GM12878 (cell line): ENCODE measurements at regions not wholly inside any gene's neighbourhood (a gene's known extent, or its start where the extent isn't known, plus 50 kb on each side); places are given as distances from the start of the nearest gene placed in this dataset.

ENCODE experiments used
- ATAC-seq: fragments of 200-7000 bp; cut with Tn5 transposase; 3 replicates; pipeline ENCODE4 v1.9.1; 2020; ENCODE audit warnings: mild to moderate bottlenecking, moderate library complexity
- BruUV-seq: library from RNA; stranded (reverse); fragments of 400-500 nt; replicated peaks from 2 replicates; lab custom pipeline; 2021; lab: Mats Ljungman, UMichigan
- CTCF ChIA-PET: fragments of 300-600 bp; sonication (Branson Sonifier 250); formaldehyde crosslinking; extraction: SDS; loops from one replicate; lab custom pipeline; 2021; ENCODE audit warnings: inconsistent platforms; lab: Yijun Ruan, JAX
- POLR2A ChIA-PET: fragments of 350-600 bp; formaldehyde crosslinking; extraction: SDS; loops from one replicate; lab custom pipeline; 2021; ENCODE audit warnings: inconsistent platforms; lab: Charles Lee
- RAD21 ChIA-PET: fragments of 300-600 bp; sonication (Branson Sonifier 250); formaldehyde crosslinking; loops from one replicate; lab custom pipeline; 2023; ENCODE audit warnings: antibody characterized with exemption; ENCODE audit not compliant: unreplicated experiment; lab: Charles Lee
- SMC1A ChIA-PET: fragments of 300-600 bp; sonication (Branson Sonifier 250); formaldehyde crosslinking; loops from one replicate; lab custom pipeline; 2023; ENCODE audit not compliant: unreplicated experiment, uncharacterized antibody; lab: Charles Lee
- DNase-seq: peaks from one replicate; pipeline ENCODE4 v3.0.0-alpha.2; 2011; ENCODE audit warnings: low read depth, low spot score
- FAIRE-seq: peaks from 3 replicates; lab custom pipeline; 2011; peaks lifted over from hg19 to GRCh38; lab: Jason Lieb, UNC
- H2AFZ ChIP-seq: 2 replicates; pipeline ENCODE4 v1.6.0; 2011; ENCODE audit warnings: low read depth, low read length, control low read depth; ENCODE audit not compliant: control insufficient read depth
- H3K27ac ChIP-seq: 2 replicates; pipeline ENCODE4 v1.5.1; 2011; ENCODE audit warnings: control low read depth; ENCODE audit not compliant: control insufficient read depth, insufficient read depth
- H3K27me3 ChIP-seq, 2 experiments: replicated peaks in 1 of 2; 2 replicates each; pipeline versions ENCODE4 v1.6.0 to v1.6.1; 2011; ENCODE audit warnings: low read length in 1 of 2; ENCODE audit not compliant: control insufficient read depth in 2 of 2, insufficient read depth in 2 of 2
- H3K36me3 ChIP-seq, 2 experiments: 2 replicates each; pipeline ENCODE4 v1.5.1; 2011; ENCODE audit warnings: low read length in 1 of 2; ENCODE audit not compliant: control insufficient read depth in 2 of 2, insufficient read depth in 2 of 2
- H3K4me1 ChIP-seq: 2 replicates; pipeline ENCODE4 v1.6.1; 2011; ENCODE audit warnings: mild to moderate bottlenecking, low read length, moderate library complexity, mixed read lengths; ENCODE audit not compliant: control insufficient read depth, insufficient read depth
- H3K4me2 ChIP-seq: 2 replicates; pipeline ENCODE4 v1.6.0; 2011; ENCODE audit warnings: control low read depth; ENCODE audit not compliant: control insufficient read depth, insufficient read depth
- H3K4me3 ChIP-seq: fragments of 200-600 bp; sonication (generic); 2 replicates; pipeline ENCODE4 v1.5.1; 2016
- H3K79me2 ChIP-seq: 2 replicates; pipeline ENCODE4 v1.6.0; 2011; ENCODE audit warnings: low read length; ENCODE audit not compliant: control insufficient read depth, insufficient read depth
- H3K9ac ChIP-seq: 2 replicates; pipeline ENCODE4 v1.8.0; 2011; ENCODE audit warnings: low read length, control low read depth, mixed read lengths; ENCODE audit not compliant: control insufficient read depth, insufficient read depth
- H3K9me3 ChIP-seq: replicated peaks from 3 replicates; pipeline ENCODE4 v1.5.1; 2011; ENCODE audit warnings: mild to moderate bottlenecking, low read length; ENCODE audit not compliant: control insufficient read depth, insufficient read depth
- H4K20me1 ChIP-seq: 2 replicates; pipeline ENCODE4 v1.6.0; 2011; ENCODE audit not compliant: control insufficient read depth, insufficient read depth
- RCOR1 ChIP-seq: conservative IDR thresholded peaks from 2 replicates; pipeline ENCODE4 v1.6.1; 2012; ENCODE audit warnings: low read depth, low read length, improper control_type of control experiment
- SMC3 ChIP-seq: IDR thresholded peaks from 2 replicates; pipeline ENCODE4 v1.6.1; 2011; ENCODE audit warnings: low read length, improper control_type of control experiment, borderline replicate concordance
- TAF1 ChIP-seq: IDR thresholded peaks from 2 replicates; pipeline ENCODE4 v1.6.1; 2011; ENCODE audit warnings: mild to moderate bottlenecking, low read depth, low read length, borderline replicate concordance
- WGBS: methylation state at CpG from one replicate; pipeline ENCODE4 v1.1.6; 2016; ENCODE audit warnings: low lambda C conversion rate; ENCODE audit not compliant: insufficient replicate concordance, insufficient coverage; ENCODE audit errors: missing lambda C conversion rate; 5-methylcytosine and 5-hydroxymethylcytosine counted together
- in situ Hi-C: fragments of 300-500 bp; cut with MboI; formaldehyde crosslinking; loops from 9 replicates; pipeline ENCODE4 v1.14.3; 2018; ENCODE audit warnings: mixed read lengths
- intact Hi-C: fragments of 100-400 bp; cut with micrococcal nuclease; formaldehyde crosslinking; loops from one replicate; pipeline ENCODE4 v1.14.2; 2022; ENCODE audit not compliant: unreplicated experiment
- TF ChIP-seq, protein P1 (sequence below): IDR thresholded peaks from 2 replicates; pipeline ENCODE4 v1.6.1; 2012; ENCODE audit warnings: mild to moderate bottlenecking, low read depth, low read length
- TF ChIP-seq, protein P2 (sequence below): fragments of 450-650 bp; IDR thresholded peaks from 2 replicates; pipeline ENCODE4 v1.6.1; 2018; ENCODE audit warnings: mild to moderate bottlenecking, low read depth, moderate library complexity; ENCODE audit not compliant: partially characterized antibody

DNA sequence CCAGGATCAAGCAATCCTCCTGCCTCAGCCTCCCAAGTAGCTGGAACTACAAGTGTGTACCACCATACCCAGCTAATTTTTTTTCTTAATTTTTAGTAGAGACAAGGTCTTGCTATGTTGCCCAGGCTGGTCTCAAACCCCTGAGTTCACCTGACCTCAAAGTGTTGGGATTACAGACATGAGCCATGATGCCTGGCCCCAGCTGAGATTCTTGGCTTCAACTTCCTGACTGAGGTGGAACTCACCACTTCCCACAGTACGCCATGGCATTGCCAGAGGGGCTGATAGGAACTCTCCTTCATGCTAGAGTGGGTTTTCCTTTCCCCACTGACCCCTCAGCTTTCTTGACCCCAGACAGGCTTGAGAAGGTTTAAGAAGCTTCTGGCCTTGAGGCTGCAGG lies 251.0 kb upstream of the CSF3R start:
- H3K4me3 ChIP-seq = no peak overlapping the region
- H3K9me3 ChIP-seq = no peaks in the 10 kb centered on the region
- SMC1A ChIA-PET = no interaction called here
- no peak overlapping the region for H3K27ac ChIP-seq
- POLR2A ChIA-PET = no interaction called here
- no TSS peak for BruUV-seq
- RAD21 ChIA-PET = no interaction called here
- no peak overlapping the region for H3K4me2 ChIP-seq
- CTCF ChIA-PET = interaction anchor here (0.6 to 1.3 kb wide), 2 partner anchors 83 to 157 kb away, joined by 3 read pairs; no protein-coding TSS in a partner anchor
- ATAC-seq (no peak), FAIRE-seq (no peak), DNase-seq (no peak)
- H3K36me3 ChIP-seq = no peaks in the 10 kb centered on the region
- peaks cover 1 to 2% of the 10 kb centered on the region in 2 experiments for H3K27me3 ChIP-seq
- H3K79me2 ChIP-seq = no peaks in the 10 kb centered on the region
- in situ Hi-C loops (no loop called here), intact Hi-C loops (no loop called here)
- no peak overlapping the region for H2AFZ ChIP-seq
- H3K4me1 ChIP-seq = no peaks in the 10 kb centered on the region
- TF ChIP-seq SMC3 (no peak), TAF1 (no peak), RCOR1 (no peak)
- TF ChIP-seq, protein P1, sequence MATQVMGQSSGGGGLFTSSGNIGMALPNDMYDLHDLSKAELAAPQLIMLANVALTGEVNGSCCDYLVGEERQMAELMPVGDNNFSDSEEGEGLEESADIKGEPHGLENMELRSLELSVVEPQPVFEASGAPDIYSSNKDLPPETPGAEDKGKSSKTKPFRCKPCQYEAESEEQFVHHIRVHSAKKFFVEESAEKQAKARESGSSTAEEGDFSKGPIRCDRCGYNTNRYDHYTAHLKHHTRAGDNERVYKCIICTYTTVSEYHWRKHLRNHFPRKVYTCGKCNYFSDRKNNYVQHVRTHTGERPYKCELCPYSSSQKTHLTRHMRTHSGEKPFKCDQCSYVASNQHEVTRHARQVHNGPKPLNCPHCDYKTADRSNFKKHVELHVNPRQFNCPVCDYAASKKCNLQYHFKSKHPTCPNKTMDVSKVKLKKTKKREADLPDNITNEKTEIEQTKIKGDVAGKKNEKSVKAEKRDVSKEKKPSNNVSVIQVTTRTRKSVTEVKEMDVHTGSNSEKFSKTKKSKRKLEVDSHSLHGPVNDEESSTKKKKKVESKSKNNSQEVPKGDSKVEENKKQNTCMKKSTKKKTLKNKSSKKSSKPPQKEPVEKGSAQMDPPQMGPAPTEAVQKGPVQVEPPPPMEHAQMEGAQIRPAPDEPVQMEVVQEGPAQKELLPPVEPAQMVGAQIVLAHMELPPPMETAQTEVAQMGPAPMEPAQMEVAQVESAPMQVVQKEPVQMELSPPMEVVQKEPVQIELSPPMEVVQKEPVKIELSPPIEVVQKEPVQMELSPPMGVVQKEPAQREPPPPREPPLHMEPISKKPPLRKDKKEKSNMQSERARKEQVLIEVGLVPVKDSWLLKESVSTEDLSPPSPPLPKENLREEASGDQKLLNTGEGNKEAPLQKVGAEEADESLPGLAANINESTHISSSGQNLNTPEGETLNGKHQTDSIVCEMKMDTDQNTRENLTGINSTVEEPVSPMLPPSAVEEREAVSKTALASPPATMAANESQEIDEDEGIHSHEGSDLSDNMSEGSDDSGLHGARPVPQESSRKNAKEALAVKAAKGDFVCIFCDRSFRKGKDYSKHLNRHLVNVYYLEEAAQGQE = no peak
- TF ChIP-seq, protein P2, sequence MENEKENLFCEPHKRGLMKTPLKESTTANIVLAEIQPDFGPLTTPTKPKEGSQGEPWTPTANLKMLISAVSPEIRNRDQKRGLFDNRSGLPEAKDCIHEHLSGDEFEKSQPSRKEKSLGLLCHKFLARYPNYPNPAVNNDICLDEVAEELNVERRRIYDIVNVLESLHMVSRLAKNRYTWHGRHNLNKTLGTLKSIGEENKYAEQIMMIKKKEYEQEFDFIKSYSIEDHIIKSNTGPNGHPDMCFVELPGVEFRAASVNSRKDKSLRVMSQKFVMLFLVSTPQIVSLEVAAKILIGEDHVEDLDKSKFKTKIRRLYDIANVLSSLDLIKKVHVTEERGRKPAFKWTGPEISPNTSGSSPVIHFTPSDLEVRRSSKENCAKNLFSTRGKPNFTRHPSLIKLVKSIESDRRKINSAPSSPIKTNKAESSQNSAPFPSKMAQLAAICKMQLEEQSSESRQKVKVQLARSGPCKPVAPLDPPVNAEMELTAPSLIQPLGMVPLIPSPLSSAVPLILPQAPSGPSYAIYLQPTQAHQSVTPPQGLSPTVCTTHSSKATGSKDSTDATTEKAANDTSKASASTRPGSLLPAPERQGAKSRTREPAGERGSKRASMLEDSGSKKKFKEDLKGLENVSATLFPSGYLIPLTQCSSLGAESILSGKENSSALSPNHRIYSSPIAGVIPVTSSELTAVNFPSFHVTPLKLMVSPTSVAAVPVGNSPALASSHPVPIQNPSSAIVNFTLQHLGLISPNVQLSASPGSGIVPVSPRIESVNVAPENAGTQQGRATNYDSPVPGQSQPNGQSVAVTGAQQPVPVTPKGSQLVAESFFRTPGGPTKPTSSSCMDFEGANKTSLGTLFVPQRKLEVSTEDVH = no peak
- no peak overlapping the region for H3K9ac ChIP-seq
- no peaks in the 10 kb centered on the region for H4K20me1 ChIP-seq
- WGBS = 0% methylated on average over 1 of the region's 1 CpG
